Neutrophil (primary cell): ENCODE measurements at regions not wholly inside any gene's neighbourhood (a gene's known extent, or its start where the extent isn't known, plus 50 kb on each side); places are given as distances from the start of the nearest gene placed in this dataset.

Experiments
- H3K27ac ChIP-seq: fragments of 200-600 bp; sonication (generic); 2 replicates; pipeline ENCODE4 v1.5.1; 2016; ENCODE audit warnings: mild to moderate bottlenecking, moderate library complexity
- H3K27me3 ChIP-seq: fragments of 200-600 bp; sonication (generic); 2 replicates; pipeline ENCODE4 v1.6.0; 2016; ENCODE audit warnings: mild to moderate bottlenecking
- H3K36me3 ChIP-seq: fragments of 200-600 bp; sonication (generic); 2 replicates; pipeline ENCODE4 v1.5.1; 2017
- H3K4me1 ChIP-seq, 2 experiments: fragments of 200-600 bp in 1 of 2; sonication (generic) in 1 of 2; 1 replicate in 1 of 2; 2 replicates in 1 of 2; pipeline versions ENCODE4 v1.5.1 to v1.6.1; 2013 to 2016; ENCODE audit warnings: low read depth in 1 of 2, low read length in 1 of 2, mild to moderate bottlenecking in 1 of 2, moderate library complexity in 1 of 2; ENCODE audit not compliant: control insufficient read depth in 1 of 2, insufficient read depth in 1 of 2
- H3K4me3 ChIP-seq, 2 experiments: fragments of 200-600 bp in 1 of 2; sonication (generic) in 1 of 2; 1 replicate in 1 of 2; 2 replicates in 1 of 2; pipeline ENCODE4 v1.5.1; 2013 to 2016; ENCODE audit warnings: low read depth in 1 of 2, low read length in 1 of 2, mild to moderate bottlenecking in 1 of 2, moderate library complexity in 1 of 2
- H3K9me3 ChIP-seq: fragments of 200-600 bp; sonication (generic); 2 replicates; pipeline ENCODE4 v1.5.1; 2016
- CTCF ChIP-seq: fragments of 200-600 bp; sonication (generic); IDR thresholded peaks from 2 replicates; pipeline ENCODE4 v1.5.1; 2016; ENCODE audit warnings: antibody characterized with exemption

- TF ChIP-seq CTCF, result no peak
- no peaks in the 10 kb centered on the region for H3K36me3 ChIP-seq
- H3K4me1 ChIP-seq, result peaks cover 2 to 7% of the 10 kb centered on the region in 2 experiments
- no peaks in the 10 kb centered on the region for H3K9me3 ChIP-seq
- H3K27ac ChIP-seq, result no peak overlapping the region
- H3K4me3 ChIP-seq, result no peak overlapping the region
- H3K27me3 ChIP-seq, result peaks cover 13% of the 10 kb centered on the region
These were observed 126.2 kb upstream of the ETS2 start for GRCh38 chr21:38679534-38679933.

- H3K36me3 ChIP-seq, result no peaks in the 10 kb centered on the region
- H3K27me3 ChIP-seq, result peaks cover 13% of the 10 kb centered on the region
- H3K4me1 ChIP-seq, result peaks cover 2 to 7% of the 10 kb centered on the region in 2 experiments
- TF ChIP-seq CTCF, result no peak
- no peaks in the 10 kb centered on the region for H3K9me3 ChIP-seq
- H3K27ac ChIP-seq, result no peak overlapping the region
- H3K4me3 ChIP-seq, result no peak overlapping the region
These were observed 125.3 kb upstream of the ETS2 start for GRCh38 chr21:38680401-38680800.

GRCh38 chr21:38683222-38683621, 122.5 kb upstream of the ETS2 start:
- H3K27me3 ChIP-seq, result peaks cover 13% of the 10 kb centered on the region
- no peak for TF ChIP-seq CTCF
- H3K4me3 ChIP-seq, result no peak overlapping the region
- no peaks in the 10 kb centered on the region for H3K36me3 ChIP-seq
- no peak overlapping the region for H3K27ac ChIP-seq
- peaks cover 2 to 7% of the 10 kb centered on the region in 2 experiments for H3K4me1 ChIP-seq
- no peaks in the 10 kb centered on the region for H3K9me3 ChIP-seq

GRCh38 chr21:38688068-38688467, 117.7 kb upstream of the ETS2 start:
- Histone ChIP-seq H3K36me3 (no peaks in the 10 kb centered on the region), H3K27ac (no peak overlapping the region), H3K4me3 (no peak overlapping the region), H3K4me1 (no peaks in the 10 kb centered on the region), H3K9me3 (no peaks in the 10 kb centered on the region), H3K27me3 (no peaks in the 10 kb centered on the region)
- no peak for TF ChIP-seq CTCF

- Histone ChIP-seq H3K27ac (no peak overlapping the region), H3K4me3 (no peak overlapping the region), H3K27me3 (no peaks in the 10 kb centered on the region), H3K9me3 (no peaks in the 10 kb centered on the region), H3K4me1 (no peaks in the 10 kb centered on the region), H3K36me3 (no peaks in the 10 kb centered on the region)
- TF ChIP-seq CTCF, result no peak
These were observed 114.1 kb upstream of the ETS2 start for GRCh38 chr21:38691631-38692030.

- no peaks in the 10 kb centered on the region for H3K27me3 ChIP-seq
- H3K9me3 ChIP-seq, result no peaks in the 10 kb centered on the region
- H3K4me3 ChIP-seq, result no peak overlapping the region
- TF ChIP-seq CTCF, result no peak
- no peaks in the 10 kb centered on the region for H3K4me1 ChIP-seq
- no peaks in the 10 kb centered on the region for H3K36me3 ChIP-seq
- no peak overlapping the region for H3K27ac ChIP-seq
These were observed 109.2 kb upstream of the ETS2 start for GRCh38 chr21:38696579-38696978.
